ENCODE measurements at regions not wholly inside any gene's neighbourhood (a gene's known extent, or its start where the extent isn't known, plus 50 kb on each side); places are given as distances from the start of the nearest gene placed in this dataset.

- TF ChIP-seq CTCF (IDR thresholded peaks at IDR 0.05) (no peak), ZFX (IDR thresholded peaks at IDR 0.05; ENCODE audit: borderline replicate concordance) (no peak)
Observed at GRCh38 chr2:195322324-195322723, 334.7 kb upstream of the SLC39A10 start.

Measured in 22Rv1 (cell line).